ENCODE measurements at regions not wholly inside any gene's neighbourhood (a gene's known extent, or its start where the extent isn't known, plus 50 kb on each side); places are given as distances from the start of the nearest gene placed in this dataset.

GRCh38 chr4:71107726-71108125 lies 114.3 kb downstream of the DCK start:
- TF ChIP-seq POLR2A (IDR thresholded peaks at IDR 0.05) = no peak
- no peak for TF ChIP-seq CTCF (IDR thresholded peaks at IDR 0.05)
